COLO668 (cell line): ENCODE measurements at regions not wholly inside any gene's neighbourhood (a gene's known extent, or its start where the extent isn't known, plus 50 kb on each side); places are given as distances from the start of the nearest gene placed in this dataset.
A peak's percentile ranks its signal among the peaks of the same experiment; 100 is the strongest.
"Not testable (repeated sequence)": the region's sequence is repeated elsewhere in the genome, so short reads cannot be mapped to it uniquely, and the experiment has no call there.

Source experiments
- DNase-seq: peaks from one replicate; lab custom pipeline; 2025; ENCODE audit not compliant: unreplicated experiment; lab: John Stamatoyannopoulos, UW

DNA sequence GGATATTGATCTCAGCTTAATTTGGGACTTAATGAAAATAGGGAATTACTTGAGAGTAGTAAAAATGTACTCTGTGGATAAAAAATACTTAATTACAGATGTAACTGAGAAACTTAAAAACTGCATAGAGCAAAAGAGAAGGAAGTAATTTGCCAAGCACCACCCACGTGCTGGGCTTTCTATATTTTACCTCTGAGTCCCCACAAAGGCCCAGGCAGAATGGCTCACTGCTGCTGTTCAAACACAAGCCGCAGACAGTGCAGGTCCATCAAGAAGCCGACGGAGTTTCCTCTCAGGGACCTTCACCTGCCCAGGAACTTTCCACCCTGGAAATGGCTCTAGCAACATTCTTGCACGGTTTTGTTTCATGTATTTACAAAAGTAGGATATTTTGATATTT, 77.2 kb upstream of the TRPM1 start:
- DNase-seq: no peak

- no peak for DNase-seq
Measured at GRCh38 chr15:31179693-31180092, 78.2 kb upstream of the TRPM1 start.

DNA sequence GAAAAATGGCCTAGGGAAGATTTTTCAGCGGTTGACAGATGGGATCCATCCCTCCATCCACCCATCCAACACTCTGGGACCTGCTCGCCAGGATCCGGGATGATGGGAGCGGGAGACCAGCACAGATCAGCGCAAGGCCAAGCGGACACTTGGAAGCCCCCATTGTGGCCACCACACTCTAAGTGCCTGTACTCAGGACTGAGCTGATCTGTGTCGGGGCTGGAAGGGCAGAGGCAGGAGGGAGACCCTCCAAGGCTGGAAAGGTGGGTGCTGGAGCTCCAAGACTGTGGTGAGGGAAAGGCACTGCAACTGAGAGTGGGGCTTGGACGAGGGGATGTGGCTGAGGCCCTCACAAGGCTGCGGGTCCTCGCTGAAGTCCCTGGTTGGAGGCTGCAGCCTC, 91.8 kb upstream of the TRPM1 start:
- DNase-seq: no peak

DNA sequence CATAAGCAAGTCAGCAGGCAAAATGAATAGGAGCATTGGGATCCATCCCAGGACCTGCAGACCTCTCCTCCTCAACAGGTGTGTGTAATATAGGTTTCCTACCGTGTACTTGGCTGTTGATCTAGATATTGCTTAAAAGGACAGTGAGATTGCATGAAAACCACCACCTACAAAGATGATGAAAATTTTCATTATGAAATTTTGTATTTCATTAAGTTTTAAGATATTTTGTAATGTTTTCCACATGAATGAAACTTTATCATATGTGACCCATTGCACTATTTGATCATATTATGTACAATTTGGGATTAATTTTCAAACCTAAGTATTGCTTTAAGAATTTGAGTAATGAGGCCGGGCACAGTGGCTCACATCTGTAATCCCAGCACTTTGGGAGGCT, 94.3 kb upstream of the TRPM1 start:
- no peak for DNase-seq

GRCh38 chr15:31197497-31198414, 96.2 kb upstream of the TRPM1 start:
- DNase-seq: peak; percentile 46

GRCh38 chr15:31200735-31201151, 99.2 kb upstream of the TRPM1 start:
- peak; percentile 31 for DNase-seq

- peak; percentile 8 for DNase-seq
Measured at GRCh38 chr15:31202953-31203352, 101.4 kb upstream of the TRPM1 start.

- no peak for DNase-seq
Measured at GRCh38 chr15:31203999-31204398, 102.5 kb upstream of the TRPM1 start.

DNA sequence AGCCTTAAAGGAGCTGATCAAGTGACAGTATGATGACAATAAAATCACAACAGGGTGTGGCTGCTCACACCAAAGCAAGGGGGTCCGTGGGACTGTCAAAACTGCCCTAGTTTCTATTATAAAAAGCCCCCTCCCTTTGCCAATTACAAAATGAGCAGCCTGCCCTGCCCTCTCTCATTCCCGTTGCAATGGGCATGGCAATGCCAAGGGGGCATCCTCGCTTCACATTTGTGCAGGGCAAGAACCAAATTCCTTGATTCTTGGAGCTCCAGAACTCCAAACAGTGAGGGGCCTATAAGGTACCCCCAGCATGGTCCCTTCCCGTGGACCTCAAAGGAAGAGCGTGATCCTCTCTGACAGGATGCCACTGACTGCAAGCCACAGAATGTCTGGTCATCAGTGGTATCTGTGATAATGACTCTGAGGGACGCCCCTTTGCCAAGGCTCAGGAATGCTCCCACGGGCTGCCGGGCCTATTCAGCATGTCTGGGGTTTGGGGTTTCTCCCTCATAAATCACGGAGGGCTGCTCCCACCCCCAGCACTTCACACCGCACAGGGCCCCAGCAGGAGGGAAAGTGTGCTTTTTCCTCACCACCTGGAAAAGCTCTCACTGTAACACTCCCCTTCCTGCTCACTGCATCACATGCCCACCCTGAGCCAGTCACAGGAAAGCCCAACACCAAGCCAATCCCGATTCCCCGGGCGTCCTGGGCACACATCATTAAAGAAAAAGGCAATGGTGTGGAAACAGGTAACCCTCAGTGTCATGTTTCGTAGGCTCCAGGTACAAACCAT, 105.1 kb upstream of the TRPM1 start:
- peak; percentile 37 for DNase-seq

- no peak for DNase-seq
Measured at GRCh38 chr15:31207246-31207645, 105.7 kb upstream of the TRPM1 start.

DNA sequence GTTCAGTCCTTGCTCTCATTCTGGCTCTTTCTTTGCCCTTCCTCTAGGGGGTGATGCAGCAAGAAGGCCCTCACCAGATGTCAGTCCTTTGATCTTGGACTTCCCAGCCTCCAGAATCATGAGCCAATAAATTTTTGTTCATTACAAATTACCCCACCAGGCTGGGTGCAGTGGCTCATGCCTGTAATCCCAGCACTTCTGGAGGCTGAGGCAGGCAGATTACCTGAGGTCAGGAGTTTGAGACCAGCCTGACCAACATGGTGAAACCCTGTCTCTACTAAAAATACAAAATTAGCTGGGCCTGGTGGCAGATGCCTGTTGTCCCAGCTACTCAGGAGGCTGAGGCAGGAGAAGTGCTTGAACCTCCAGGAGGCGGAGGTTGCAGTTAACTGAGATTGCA, 106.3 kb upstream of the TRPM1 start:
- DNase-seq: not testable (repeated sequence)

- DNase-seq: no peak
Measured at GRCh38 chr15:31208817-31209216, 107.3 kb upstream of the TRPM1 start.

GRCh38 chr15:31211353-31211752, 109.8 kb upstream of the TRPM1 start:
- DNase-seq: no peak

DNA sequence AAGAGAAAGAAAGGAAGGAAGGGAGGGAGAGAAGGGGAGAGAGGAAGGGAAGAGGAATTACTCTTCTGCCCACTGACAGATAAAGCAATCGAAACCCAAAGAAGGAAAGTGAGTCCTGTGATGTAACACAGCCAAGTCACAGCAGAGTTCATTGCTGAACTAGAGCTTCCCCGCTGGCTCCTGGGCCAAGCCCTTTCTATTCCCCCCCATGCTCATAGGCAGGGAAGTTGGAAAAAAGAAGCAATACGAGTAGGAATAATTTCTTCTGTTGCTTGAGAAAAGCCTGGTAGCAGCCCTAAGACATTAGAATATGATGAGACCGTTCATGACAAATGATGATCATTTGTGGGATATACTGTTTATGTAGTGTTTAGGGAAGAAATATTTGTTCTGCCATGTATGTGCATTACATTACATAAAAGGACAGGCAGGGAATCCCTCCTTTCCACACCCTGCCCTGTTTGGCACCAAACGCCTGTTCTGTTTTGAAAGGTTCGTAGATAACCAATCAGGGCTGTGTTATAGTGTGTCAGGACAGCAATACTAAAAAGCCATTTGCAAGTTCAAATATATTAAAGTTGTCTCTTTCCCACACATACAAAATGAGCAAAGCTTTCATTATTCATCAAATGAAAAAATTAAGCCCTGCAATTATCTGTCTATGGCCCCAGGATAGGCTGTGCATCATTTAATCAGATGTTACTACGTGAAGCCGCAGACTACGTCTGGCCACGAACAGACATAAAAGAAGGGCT, 111.0 kb upstream of the TRPM1 start:
- DNase-seq: no peak

DNA sequence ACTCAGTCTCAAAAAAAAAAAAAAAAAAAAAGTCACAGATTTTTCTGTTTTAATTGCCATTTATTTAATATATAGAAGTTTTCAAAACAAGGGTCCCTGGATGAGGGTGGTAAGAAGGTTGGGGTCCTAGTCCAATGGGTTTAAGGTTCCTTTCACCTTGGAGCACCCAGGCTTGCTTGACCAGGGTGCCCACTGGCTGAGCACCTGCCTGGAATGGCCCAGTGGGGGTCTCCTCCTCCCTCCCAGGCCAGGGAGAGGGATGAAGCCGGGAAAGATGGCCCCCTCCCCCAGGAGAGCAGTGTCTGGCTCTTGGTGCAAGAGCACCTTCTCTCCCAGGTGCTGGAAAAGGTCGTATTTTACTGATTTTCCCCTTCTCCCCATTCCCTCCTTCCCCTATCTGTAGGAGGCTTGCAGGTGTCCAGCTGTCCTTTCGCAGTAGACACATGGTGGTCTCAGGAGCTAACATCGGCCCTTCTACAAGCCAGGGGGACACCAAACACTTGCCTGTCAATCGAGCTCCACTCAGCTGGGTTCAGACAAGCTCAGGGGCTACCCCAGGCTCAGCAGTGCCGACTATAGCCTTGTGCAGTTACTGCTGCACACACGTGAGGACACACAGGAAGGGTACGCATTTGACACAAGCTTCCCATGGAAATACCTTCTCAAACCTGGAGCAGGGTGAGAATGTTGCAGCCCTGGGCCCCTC, 112.3 kb upstream of the KLF13 start:
- no peak for DNase-seq

GRCh38 chr15:31214864-31215489, 111.7 kb upstream of the KLF13 start:
- DNase-seq: no peak

DNA sequence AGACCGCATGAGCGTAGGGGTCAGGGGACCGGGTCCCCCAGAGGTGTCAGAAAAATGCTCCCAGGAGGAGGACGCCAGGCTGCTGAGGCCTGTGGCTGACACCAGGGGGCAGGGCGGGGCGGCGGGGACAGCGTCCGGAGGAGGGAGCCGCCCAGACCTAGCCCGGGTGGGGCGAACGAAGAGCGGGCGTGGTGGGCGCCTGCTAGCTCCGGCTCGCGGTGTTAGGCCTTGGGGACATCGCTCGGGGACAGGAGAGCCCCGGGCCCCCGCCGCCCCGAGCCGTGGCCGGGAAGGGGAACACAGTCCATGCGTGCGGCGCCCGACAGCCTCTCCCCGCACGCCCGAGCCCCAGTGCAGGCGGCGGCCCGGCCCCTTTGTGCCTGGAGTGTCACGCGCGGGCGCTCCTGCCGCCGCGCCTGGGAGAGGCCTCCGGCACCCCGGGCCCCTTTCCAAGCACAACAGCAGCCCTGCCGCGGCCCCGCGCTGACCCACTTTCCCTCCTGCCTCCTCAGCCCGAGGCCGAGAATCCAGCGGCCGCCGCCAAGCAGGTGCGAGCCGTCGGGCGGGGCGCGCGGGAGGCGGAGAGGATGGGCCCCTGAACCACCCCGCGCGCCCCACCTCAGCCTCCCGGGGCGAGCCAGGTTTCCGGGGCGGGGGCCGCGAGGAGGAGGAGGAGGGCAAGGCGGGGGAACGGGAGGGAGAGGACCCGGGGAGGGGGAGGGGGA, 111.0 kb upstream of the KLF13 start:
- DNase-seq: peak; percentile 89

DNA sequence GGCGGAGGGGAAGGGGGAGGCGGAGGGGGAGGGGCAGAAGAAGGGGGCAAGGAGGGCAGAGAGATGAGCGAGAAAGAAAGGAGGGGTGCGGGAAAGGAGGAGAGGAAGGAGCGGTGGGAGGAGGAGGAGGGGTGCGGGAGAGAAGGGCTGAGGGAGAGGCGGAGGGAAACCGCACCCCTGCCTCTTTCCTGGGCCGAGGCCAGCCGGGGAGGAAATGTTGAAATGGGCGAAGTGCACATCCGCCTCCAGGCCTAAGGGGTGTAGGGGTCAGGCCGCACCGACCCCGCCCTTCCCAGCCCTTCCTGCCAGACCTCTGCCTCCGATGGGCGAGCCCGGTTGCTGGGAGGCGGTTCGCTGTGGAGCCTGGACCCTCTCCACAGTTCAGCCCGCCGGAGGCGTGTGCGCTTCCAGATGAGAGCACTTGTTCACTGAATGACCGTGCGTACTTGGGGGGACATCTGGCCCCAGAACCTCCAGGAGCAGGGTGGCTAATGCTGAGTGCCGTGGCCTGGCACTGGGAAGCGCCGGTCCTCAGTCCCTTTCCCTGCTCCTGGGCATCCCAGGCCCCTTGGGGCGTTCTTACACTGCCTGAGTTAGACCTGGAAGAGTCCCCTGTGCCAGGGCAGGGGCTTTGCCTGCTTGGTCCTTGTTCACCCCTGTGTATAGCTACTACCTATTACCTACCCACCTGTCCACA, 110.3 kb upstream of the KLF13 start:
- peak; percentile 75 for DNase-seq

DNA sequence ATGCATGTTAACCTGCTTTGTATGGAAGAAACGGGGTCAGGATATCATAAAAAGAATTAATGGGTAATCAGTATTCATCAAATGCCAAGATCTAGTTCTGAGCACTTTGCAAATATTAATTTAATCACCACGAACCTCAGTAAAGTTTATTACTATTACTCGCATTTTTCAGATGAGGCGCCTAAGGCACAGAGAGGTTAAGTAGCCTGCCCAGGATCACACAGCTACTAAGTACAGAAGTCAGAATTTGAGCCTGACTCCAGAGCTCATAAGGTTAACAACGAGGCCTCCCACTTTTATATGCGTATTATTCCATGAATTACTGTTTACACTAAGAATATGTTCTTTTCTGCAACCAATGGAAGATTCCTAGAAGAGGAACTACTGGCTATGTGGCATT, 109.6 kb upstream of the KLF13 start:
- no peak for DNase-seq
